K562 (cell line): ENCODE measurements at regions not wholly inside any gene's neighbourhood (a gene's known extent, or its start where the extent isn't known, plus 50 kb on each side); places are given as distances from the start of the nearest gene placed in this dataset.

ENCODE experiments used
- LCOR ChIP-seq: sonication (generic); formaldehyde crosslinking; IDR thresholded peaks from 2 replicates; pipeline ENCODE4 v1.8.0; 2022; ENCODE audit warnings: mild to moderate bottlenecking, missing genetic modification reagents
- RBM22 ChIP-seq: fragments of 200-400 bp; formaldehyde crosslinking; IDR thresholded peaks from 2 replicates; pipeline ENCODE4 v1.6.1; 2018; ENCODE audit warnings: low read length, low read depth; ENCODE audit not compliant: poor library complexity, severe bottlenecking
- REST ChIP-seq, 2 experiments: fragments of 450-650 bp; formaldehyde crosslinking in 1 of 2; IDR thresholded peaks; 2 replicates each; pipeline versions ENCODE4 v1.4.0 to v1.6.1; 2014 to 2020; ENCODE audit warnings: mild to moderate bottlenecking in 2 of 2, borderline replicate concordance in 1 of 2, low read depth in 1 of 2
- SMC3 ChIP-seq: conservative IDR thresholded peaks from 2 replicates; pipeline ENCODE4 v1.6.1; 2011; ENCODE audit warnings: low read depth, low read length, improper control_type of control experiment; ENCODE audit not compliant: insufficient read depth
- ZNF655 ChIP-seq: fragments of 250-450 bp; sonication (Bioruptor Pico); IDR thresholded peaks from 2 replicates; pipeline ENCODE4 v1.5.0; 2021
- TF ChIP-seq, protein P1 (sequence below): fragments of 450-650 bp; IDR thresholded peaks from 2 replicates; pipeline ENCODE4 v1.6.1; 2016

DNA sequence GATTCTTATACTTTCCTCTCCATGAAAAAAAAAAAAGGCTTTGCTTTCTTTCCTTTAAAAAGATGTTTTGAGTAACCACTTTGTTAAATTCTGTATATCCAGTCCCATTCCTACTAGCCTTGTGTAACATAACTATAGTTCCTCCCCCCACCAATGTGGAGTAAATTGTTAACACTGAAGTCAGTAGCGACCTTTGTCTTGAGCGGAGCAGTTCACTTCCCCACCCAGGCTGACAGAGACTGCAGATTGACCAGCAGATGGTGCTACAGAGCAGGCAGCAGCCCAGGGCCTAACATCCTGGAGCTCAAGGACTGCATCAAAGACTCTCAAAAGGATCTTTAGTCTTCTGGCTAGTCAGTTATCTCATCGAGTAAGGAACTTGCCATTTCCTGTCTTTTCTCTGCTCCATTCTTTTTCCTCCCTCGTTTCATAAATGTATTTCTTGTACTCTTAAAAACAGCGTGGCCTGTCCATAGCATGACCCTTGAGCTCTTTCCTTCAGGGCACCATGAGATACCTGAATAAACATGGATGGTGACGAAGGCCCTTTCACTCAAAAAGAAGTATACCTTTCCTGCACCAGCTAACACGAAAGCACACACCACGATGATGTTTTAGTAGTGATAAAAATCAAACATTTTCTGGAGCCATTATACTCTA is 503.5 kb upstream of the PKN2 start (continued):
- TF ChIP-seq REST (IDR thresholded peaks at IDR 0.05; ENCODE audit: borderline replicate concordance) (peak; percentile 30; the same call in 1 of the 2 replicates), REST (CRISPR knock-in tag; IDR thresholded peaks at IDR 0.05; ENCODE audit: low read depth) (no peak), ZNF655 (CRISPR knock-in tag) (no peak), LCOR (no peak), RBM22 (no peak), SMC3 (peak; percentile 28; the same call in 1 of the 2 replicates)
- TF ChIP-seq, protein P1, sequence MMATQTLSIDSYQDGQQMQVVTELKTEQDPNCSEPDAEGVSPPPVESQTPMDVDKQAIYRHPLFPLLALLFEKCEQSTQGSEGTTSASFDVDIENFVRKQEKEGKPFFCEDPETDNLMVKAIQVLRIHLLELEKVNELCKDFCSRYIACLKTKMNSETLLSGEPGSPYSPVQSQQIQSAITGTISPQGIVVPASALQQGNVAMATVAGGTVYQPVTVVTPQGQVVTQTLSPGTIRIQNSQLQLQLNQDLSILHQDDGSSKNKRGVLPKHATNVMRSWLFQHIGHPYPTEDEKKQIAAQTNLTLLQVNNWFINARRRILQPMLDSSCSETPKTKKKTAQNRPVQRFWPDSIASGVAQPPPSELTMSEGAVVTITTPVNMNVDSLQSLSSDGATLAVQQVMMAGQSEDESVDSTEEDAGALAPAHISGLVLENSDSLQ = no peak
